ENCODE measurements at regions not wholly inside any gene's neighbourhood (a gene's known extent, or its start where the extent isn't known, plus 50 kb on each side); places are given as distances from the start of the nearest gene placed in this dataset.

DNA sequence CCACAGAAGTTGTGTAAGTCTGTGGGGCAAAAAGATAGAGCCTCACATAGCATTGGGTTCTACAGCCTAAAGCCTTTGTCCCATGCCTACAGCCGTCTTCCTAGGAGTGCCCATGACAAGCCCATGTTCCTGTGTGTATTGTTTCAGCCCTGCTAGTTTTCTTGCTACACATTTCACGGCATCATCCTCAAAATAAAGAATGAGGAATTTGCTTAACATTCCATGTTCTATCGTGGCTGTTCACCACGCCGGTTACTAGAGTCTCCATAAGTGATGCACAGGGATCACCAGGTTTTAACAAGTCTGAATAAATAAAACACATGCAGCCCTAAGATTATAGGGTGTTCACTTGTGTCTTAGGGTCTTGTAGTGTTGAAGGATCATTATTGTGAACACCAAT lies 87.4 kb upstream of the NGF start:
- no peak for ATAC-seq (ENCODE audit: low read depth)
- Histone ChIP-seq H3K56ac (ENCODE audit: extremely low read depth, insufficient read depth, low read length) (peak overlapping the region; percentile 93; the same call in 1 of the 2 replicates), H4K5ac (ENCODE audit: low read depth, low read length) (no peak overlapping the region; the same call in 1 of the 2 replicates), H2BK5ac (ENCODE audit: low read depth, low read length, poor library complexity, severe bottlenecking) (peak overlapping the region; percentile 97), H2AFZ (replicated peaks; ENCODE audit: low read length, poor library complexity) (no peak overlapping the region), H3K9me1 (ENCODE audit: insufficient read depth, low read length) (peaks cover 24% of the 10 kb centered on the region), H3K9ac (ENCODE audit: low read depth, low read length) (no peak overlapping the region), H2BK120ac (ENCODE audit: low read depth, low read length) (peak overlapping the region; percentile 99), H3K4ac (ENCODE audit: low read depth, low read length) (peak overlapping the region; percentile 97), H3K4me1 (ENCODE audit: control insufficient read depth, insufficient read depth, low read length) (peaks cover 18% of the 10 kb centered on the region), H2AK5ac (ENCODE audit: low read depth, low read length) (peak overlapping the region; percentile 98), H2AK9ac (replicated peaks; ENCODE audit: low read depth, low read length, poor library complexity) (no peak overlapping the region), H3K27me3 (ENCODE audit: control insufficient read depth, insufficient read depth, low read length) (no peaks in the 10 kb centered on the region), H4K8ac (ENCODE audit: low read depth in 2 of 2, low read length in 2 of 2) (peak overlapping the region in 1 of 2 experiments; percentile 93; a peak in 2 of 4 replicates), H3K14ac (replicated peaks; ENCODE audit: low read depth, low read length) (peak overlapping the region; percentile 98), H3K79me1 (ENCODE audit: low read depth in 1 of 2, low read length in 2 of 2) (no peaks in the 10 kb centered on the region), H3K4me3 (ENCODE audit: insufficient read depth, low read depth, low read length) (no peak overlapping the region), H4K91ac (ENCODE audit: insufficient read depth, low read depth, low read length) (peak overlapping the region; percentile 97), H3K4me2 (ENCODE audit: low read depth, low read length) (no peak overlapping the region), H4K20me1 (ENCODE audit: insufficient read depth, low read length) (no peaks in the 10 kb centered on the region), H2BK20ac (ENCODE audit: low read depth, low read length) (peak overlapping the region; percentile 98), H3K18ac (ENCODE audit: low read depth, low read length) (no peak overlapping the region), H2BK15ac (ENCODE audit: low read depth, low read length) (peak overlapping the region; percentile 100; the same call in 1 of the 3 replicates), H3K23ac (ENCODE audit: low read depth, low read length) (peak overlapping the region; percentile 51; the same call in 1 of the 2 replicates), H3K9me3 (ENCODE audit: control insufficient read depth, insufficient read depth, low read length) (no peaks in the 10 kb centered on the region), H3K36me3 (ENCODE audit: control insufficient read depth, insufficient read depth, low read length) (no peaks in the 10 kb centered on the region), H3K27ac (ENCODE audit: insufficient read depth, low read length) (no peak overlapping the region)
- 83% methylated on average over 1 of the region's 5 CpGs; no CpG with 5 or more reads in 1 of the 2 experiments for WGBS, 2 experiments (ENCODE audit: extremely low coverage in 2 of 2, insufficient read length in 1 of 2)
- ChIA-PET CTCF (no interaction called here), POLR2A (ENCODE audit: unreplicated experiment) (no interaction called here)
- in situ Hi-C loops (cut with MboI; ENCODE audit: low sequenced_read_pairs) (no loop called here), dilution Hi-C loops (cut with HindIII; ENCODE audit: low sequenced_read_pairs, unreplicated experiment) (no loop called here), intact Hi-C loops (cut with micrococcal nuclease) (no loop called here)
- DNase-seq, result no peak
- TF ChIP-seq CEBPB (IDR thresholded peaks at IDR 0.05; ENCODE audit: low read depth, low read length), result no peak
- no peak for TF ChIP-seq BHLHE40 (IDR thresholded peaks at IDR 0.05; ENCODE audit: low read depth, low read length)
- TF ChIP-seq, protein P1, sequence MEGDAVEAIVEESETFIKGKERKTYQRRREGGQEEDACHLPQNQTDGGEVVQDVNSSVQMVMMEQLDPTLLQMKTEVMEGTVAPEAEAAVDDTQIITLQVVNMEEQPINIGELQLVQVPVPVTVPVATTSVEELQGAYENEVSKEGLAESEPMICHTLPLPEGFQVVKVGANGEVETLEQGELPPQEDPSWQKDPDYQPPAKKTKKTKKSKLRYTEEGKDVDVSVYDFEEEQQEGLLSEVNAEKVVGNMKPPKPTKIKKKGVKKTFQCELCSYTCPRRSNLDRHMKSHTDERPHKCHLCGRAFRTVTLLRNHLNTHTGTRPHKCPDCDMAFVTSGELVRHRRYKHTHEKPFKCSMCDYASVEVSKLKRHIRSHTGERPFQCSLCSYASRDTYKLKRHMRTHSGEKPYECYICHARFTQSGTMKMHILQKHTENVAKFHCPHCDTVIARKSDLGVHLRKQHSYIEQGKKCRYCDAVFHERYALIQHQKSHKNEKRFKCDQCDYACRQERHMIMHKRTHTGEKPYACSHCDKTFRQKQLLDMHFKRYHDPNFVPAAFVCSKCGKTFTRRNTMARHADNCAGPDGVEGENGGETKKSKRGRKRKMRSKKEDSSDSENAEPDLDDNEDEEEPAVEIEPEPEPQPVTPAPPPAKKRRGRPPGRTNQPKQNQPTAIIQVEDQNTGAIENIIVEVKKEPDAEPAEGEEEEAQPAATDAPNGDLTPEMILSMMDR (conservative IDR thresholded peaks at IDR 0.05; ENCODE audit: low read depth, low read length), result no peak
- no peak for TF ChIP-seq RCOR1 (IDR thresholded peaks at IDR 0.05; ENCODE audit: insufficient replicate concordance, low read length)
- no peak for TF ChIP-seq CHD1 (IDR thresholded peaks at IDR 0.05; ENCODE audit: low read depth, low read length)
- no TSS peak for BruUV-seq (replicated peaks)

All from IMR-90 (cell line).